Mammary epithelial cell (primary cell): ENCODE measurements at regions not wholly inside any gene's neighbourhood (a gene's known extent, or its start where the extent isn't known, plus 50 kb on each side); places are given as distances from the start of the nearest gene placed in this dataset.

ENCODE experiments used
- EZH2 ChIP-seq: IDR thresholded peaks from 2 replicates; pipeline ENCODE4 v1.6.1; 2012; ENCODE audit warnings: low read length, inconsistent platforms, borderline replicate concordance
- TF ChIP-seq, protein P1 (sequence below), 2 donors: IDR thresholded peaks in 1 of 2; conservative IDR thresholded peaks in 1 of 2; 2 replicates each; pipeline ENCODE4 v1.5.1; 2011 to 2012; ENCODE audit warnings: inconsistent platforms in 2 of 2, low read length in 2 of 2, mild to moderate bottlenecking in 2 of 2, control low read depth in 1 of 2, low read depth in 1 of 2; ENCODE audit not compliant: insufficient read depth in 1 of 2; ENCODE audit errors: extremely low read depth in 1 of 2

DNA sequence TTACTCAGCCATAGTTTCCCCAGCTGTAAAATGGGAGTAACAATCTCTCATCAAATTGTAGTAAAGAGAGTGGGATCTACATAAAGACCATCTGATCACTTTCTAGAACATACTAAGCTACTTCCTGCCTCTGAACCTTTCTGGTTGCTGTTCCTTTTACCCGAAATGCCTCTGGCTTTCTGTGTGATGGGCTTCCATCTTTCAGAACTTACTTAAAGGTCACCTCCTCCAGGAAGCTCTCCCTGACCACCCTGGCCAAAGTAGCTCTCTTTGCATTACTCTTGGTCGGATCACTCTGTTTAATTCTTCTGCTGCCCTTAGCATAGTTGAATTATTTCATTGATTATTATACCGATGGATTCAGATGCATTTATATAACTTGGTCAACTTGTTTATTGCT, 171.0 kb downstream of the BMP7 start:
- TF ChIP-seq, protein P1, sequence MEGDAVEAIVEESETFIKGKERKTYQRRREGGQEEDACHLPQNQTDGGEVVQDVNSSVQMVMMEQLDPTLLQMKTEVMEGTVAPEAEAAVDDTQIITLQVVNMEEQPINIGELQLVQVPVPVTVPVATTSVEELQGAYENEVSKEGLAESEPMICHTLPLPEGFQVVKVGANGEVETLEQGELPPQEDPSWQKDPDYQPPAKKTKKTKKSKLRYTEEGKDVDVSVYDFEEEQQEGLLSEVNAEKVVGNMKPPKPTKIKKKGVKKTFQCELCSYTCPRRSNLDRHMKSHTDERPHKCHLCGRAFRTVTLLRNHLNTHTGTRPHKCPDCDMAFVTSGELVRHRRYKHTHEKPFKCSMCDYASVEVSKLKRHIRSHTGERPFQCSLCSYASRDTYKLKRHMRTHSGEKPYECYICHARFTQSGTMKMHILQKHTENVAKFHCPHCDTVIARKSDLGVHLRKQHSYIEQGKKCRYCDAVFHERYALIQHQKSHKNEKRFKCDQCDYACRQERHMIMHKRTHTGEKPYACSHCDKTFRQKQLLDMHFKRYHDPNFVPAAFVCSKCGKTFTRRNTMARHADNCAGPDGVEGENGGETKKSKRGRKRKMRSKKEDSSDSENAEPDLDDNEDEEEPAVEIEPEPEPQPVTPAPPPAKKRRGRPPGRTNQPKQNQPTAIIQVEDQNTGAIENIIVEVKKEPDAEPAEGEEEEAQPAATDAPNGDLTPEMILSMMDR (conservative IDR thresholded peaks at IDR 0.05 in 1 of 2, IDR thresholded peaks at IDR 0.05 in 1 of 2; ENCODE audit: extremely low read depth in 1 of 2, insufficient read depth in 1 of 2, low read depth in 1 of 2, low read length in 2 of 2): no peak
- no peak for TF ChIP-seq EZH2
